Osteocyte (in vitro differentiated cells): ENCODE measurements at regions not wholly inside any gene's neighbourhood (a gene's known extent, or its start where the extent isn't known, plus 50 kb on each side); places are given as distances from the start of the nearest gene placed in this dataset.

ENCODE experiments used
- DNase-seq: peaks from one replicate; pipeline ENCODE4 v3.0.0; 2021; ENCODE audit warnings: mixed read lengths; ENCODE audit not compliant: unreplicated experiment; ENCODE audit errors: extremely low spot score
- H3K27ac Mint-ChIP-seq: one replicate; pipeline ENCODE4 v1.8.0; 2021; ENCODE audit warnings: mild to moderate bottlenecking, mixed read lengths; ENCODE audit not compliant: unreplicated experiment
- H3K27me3 Mint-ChIP-seq: one replicate; pipeline ENCODE4 v1.8.0; 2021; ENCODE audit warnings: mixed read lengths; ENCODE audit not compliant: unreplicated experiment
- H3K36me3 Mint-ChIP-seq: one replicate; pipeline ENCODE4 v1.8.0; 2021; ENCODE audit warnings: mixed read lengths; ENCODE audit not compliant: unreplicated experiment
- H3K4me1 Mint-ChIP-seq: one replicate; pipeline ENCODE4 v1.8.0; 2021; ENCODE audit warnings: mixed read lengths; ENCODE audit not compliant: unreplicated experiment
- H3K4me3 Mint-ChIP-seq: one replicate; pipeline ENCODE4 v1.8.0; 2021; ENCODE audit warnings: mild to moderate bottlenecking, moderate library complexity, mixed read lengths; ENCODE audit not compliant: unreplicated experiment
- H3K9me3 Mint-ChIP-seq: one replicate; pipeline ENCODE4 v1.8.0; 2021; ENCODE audit warnings: mixed read lengths; ENCODE audit not compliant: unreplicated experiment
- CTCF ChIP-seq: fragments of 200-600 bp; sonication (generic); IDR thresholded peaks from 2 replicates; pipeline ENCODE4 v1.5.0; 2021; ENCODE audit warnings: antibody characterized with exemption, mild to moderate bottlenecking, moderate library complexity

- no peak for TF ChIP-seq CTCF
- peaks cover 13% of the 10 kb centered on the region for H3K4me1 Mint-ChIP-seq
- peaks cover 19% of the 10 kb centered on the region for H3K27me3 Mint-ChIP-seq
- no peak overlapping the region for H3K27ac Mint-ChIP-seq
- H3K4me3 Mint-ChIP-seq = no peak overlapping the region
- no peak for DNase-seq
- no peaks in the 10 kb centered on the region for H3K9me3 Mint-ChIP-seq
- no peaks in the 10 kb centered on the region for H3K36me3 Mint-ChIP-seq
Measured at GRCh38 chr9:75471549-75472114, 383.3 kb downstream of the OSTF1 start.

- Mint-ChIP-seq H3K36me3 (peaks cover 8% of the 10 kb centered on the region), H3K27ac (no peak overlapping the region), H3K27me3 (peaks cover 5% of the 10 kb centered on the region), H3K9me3 (peaks cover 4% of the 10 kb centered on the region), H3K4me3 (no peak overlapping the region), H3K4me1 (peaks cover 7% of the 10 kb centered on the region)
- peak; percentile 40 for TF ChIP-seq CTCF
- no peak for DNase-seq
Measured at GRCh38 chr9:75482566-75482965, 394.3 kb downstream of the OSTF1 start.

GRCh38 chr9:75483636-75484035, 395.3 kb downstream of the OSTF1 start:
- peaks cover 7% of the 10 kb centered on the region for H3K4me1 Mint-ChIP-seq

GRCh38 chr9:75487856-75488718, 399.8 kb downstream of the OSTF1 start:
- TF ChIP-seq CTCF = no peak
- H3K36me3 Mint-ChIP-seq = peaks cover 2% of the 10 kb centered on the region
- DNase-seq = no peak

More at GRCh38 chr9:75483636-75484035, 395.3 kb downstream of the OSTF1 start:
- H3K27ac Mint-ChIP-seq = no peak overlapping the region
- H3K4me3 Mint-ChIP-seq = no peak overlapping the region
- peaks cover 5% of the 10 kb centered on the region for H3K27me3 Mint-ChIP-seq
- DNase-seq = no peak
- TF ChIP-seq CTCF = no peak
- H3K36me3 Mint-ChIP-seq = peaks cover 2% of the 10 kb centered on the region
- H3K9me3 Mint-ChIP-seq = no peaks in the 10 kb centered on the region

GRCh38 chr9:75488719-75489110, 400.4 kb downstream of the OSTF1 start:
- Mint-ChIP-seq H3K4me1 (peaks cover 10% of the 10 kb centered on the region), H3K36me3 (no peaks in the 10 kb centered on the region), H3K9me3 (peaks cover 4% of the 10 kb centered on the region), H3K27ac (no peak overlapping the region), H3K4me3 (no peak overlapping the region), H3K27me3 (peaks cover 9% of the 10 kb centered on the region)
- TF ChIP-seq CTCF = no peak
- DNase-seq = no peak

More at GRCh38 chr9:75487856-75488718, 399.8 kb downstream of the OSTF1 start:
- H3K27me3 Mint-ChIP-seq = peaks cover 6% of the 10 kb centered on the region
- peaks cover 13% of the 10 kb centered on the region for H3K4me1 Mint-ChIP-seq
- peaks cover 4% of the 10 kb centered on the region for H3K9me3 Mint-ChIP-seq
- no peak overlapping the region for H3K27ac Mint-ChIP-seq
- no peak overlapping the region for H3K4me3 Mint-ChIP-seq
